Heart left ventricle (tissue), 13 donors: ENCODE measurements at regions not wholly inside any gene's neighbourhood (a gene's known extent, or its start where the extent isn't known, plus 50 kb on each side); places are given as distances from the start of the nearest gene placed in this dataset.

Experiments
- POLR2A ChIP-seq, 2 donors: fragments of 450-650 bp; IDR thresholded peaks; one replicate each; pipeline ENCODE4 v1.6.1; 2017; ENCODE audit warnings: antibody characterized with exemption in 2 of 2, mild to moderate bottlenecking in 2 of 2, moderate library complexity in 2 of 2
- TF ChIP-seq, protein P1 (sequence below), 12 donors: fragments of 200-600 bp; sonication (generic) in 4 of 12; IDR thresholded peaks; one replicate each; pipeline versions ENCODE4 v1.5.0 to v1.8.0; 2018 to 2022; ENCODE audit warnings: antibody characterized with exemption in 12 of 12, mild to moderate bottlenecking in 5 of 12
- donor health status: ischemic (EF 13 %, LVEDD 7.1; RV severe dilation, severe dysfunction).
- donor health status: DM: no; HTN: yes; CAD: no.
- donor health status: DM: no; HTN: no; CAD: no.
- donor health status: ischemic (EF 25% LVEDD 6.9; RV normal size, moderate dysfunction).
- donor health status: ischemic (EF 25% LVEDD 5.7; RV mildly dilated, moderate dysfunction).
- donor health status: ischemic (EF 35%, LVEDD 5.7; RV mildly dilated, moderate dysfunction).
- donor health status: nonischemic (EF 11% LVEDD 7.7; RV severe dilation, severe dysfunction).
- donor health status: DM: yes; HTN: yes; CAD: no.
- donor health status: PGD.
- donor health status: ischemic (EF 29% LVEDD 5.4; RV normal size, mild dysfunction).
- donor health status: nonischemic (EF 23%, LVEDD 6.1; RV moderate dilation, normal function).

DNA sequence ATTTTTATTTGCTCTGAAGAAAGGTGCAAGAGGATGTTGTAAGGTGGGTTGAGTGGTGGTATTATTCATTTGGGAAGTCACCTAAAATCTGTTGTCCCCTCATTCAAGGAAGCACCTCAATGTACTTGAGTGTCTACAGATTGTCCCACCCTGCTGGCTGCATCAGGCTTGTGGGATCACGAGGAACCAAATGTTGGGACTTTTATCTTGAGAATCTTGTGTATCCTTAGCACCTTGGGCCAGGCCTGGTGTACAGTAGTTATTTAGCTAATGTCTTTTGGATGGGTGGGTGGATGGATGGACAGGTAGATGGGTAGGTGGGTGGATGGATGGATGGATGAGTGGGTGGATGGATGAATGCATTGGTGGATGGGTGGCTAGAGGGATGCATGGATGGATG, 519.3 kb downstream of the BCL11B start:
- TF ChIP-seq, protein P1, sequence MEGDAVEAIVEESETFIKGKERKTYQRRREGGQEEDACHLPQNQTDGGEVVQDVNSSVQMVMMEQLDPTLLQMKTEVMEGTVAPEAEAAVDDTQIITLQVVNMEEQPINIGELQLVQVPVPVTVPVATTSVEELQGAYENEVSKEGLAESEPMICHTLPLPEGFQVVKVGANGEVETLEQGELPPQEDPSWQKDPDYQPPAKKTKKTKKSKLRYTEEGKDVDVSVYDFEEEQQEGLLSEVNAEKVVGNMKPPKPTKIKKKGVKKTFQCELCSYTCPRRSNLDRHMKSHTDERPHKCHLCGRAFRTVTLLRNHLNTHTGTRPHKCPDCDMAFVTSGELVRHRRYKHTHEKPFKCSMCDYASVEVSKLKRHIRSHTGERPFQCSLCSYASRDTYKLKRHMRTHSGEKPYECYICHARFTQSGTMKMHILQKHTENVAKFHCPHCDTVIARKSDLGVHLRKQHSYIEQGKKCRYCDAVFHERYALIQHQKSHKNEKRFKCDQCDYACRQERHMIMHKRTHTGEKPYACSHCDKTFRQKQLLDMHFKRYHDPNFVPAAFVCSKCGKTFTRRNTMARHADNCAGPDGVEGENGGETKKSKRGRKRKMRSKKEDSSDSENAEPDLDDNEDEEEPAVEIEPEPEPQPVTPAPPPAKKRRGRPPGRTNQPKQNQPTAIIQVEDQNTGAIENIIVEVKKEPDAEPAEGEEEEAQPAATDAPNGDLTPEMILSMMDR (IDR thresholded peaks at IDR 0.05), result no peak
- no peak for TF ChIP-seq POLR2A (IDR thresholded peaks at IDR 0.05)
